ENCODE measurements at regions not wholly inside any gene's neighbourhood (a gene's known extent, or its start where the extent isn't known, plus 50 kb on each side); places are given as distances from the start of the nearest gene placed in this dataset.

GRCh38 chr9:13017260-13017659 lies 242.4 kb downstream of the LURAP1L start:
- CTCF ChIA-PET: interaction anchor here (2.3 kb wide), 1 partner anchor 16 kb away, joined by 10 read pairs; no protein-coding TSS in a partner anchor

GRCh38 chr9:13020146-13021040 lies 245.6 kb downstream of the LURAP1L start:
- TF ChIP-seq CTCF (IDR thresholded peaks at IDR 0.05; ENCODE audit: low read depth, low read length): no peak
- ChIA-PET CTCF (interaction anchor here (1.2 kb wide), 1 partner anchor 14 kb away, joined by 5 read pairs; no protein-coding TSS in a partner anchor), POLR2A (no interaction called here)
- H3K4me3 ChIP-seq (ENCODE audit: low read depth, low read length): no peak overlapping the region
- no peak for DNase-seq (ENCODE audit: low read depth, low spot score)
- H3K27me3 ChIP-seq (ENCODE audit: control insufficient read depth, insufficient read depth, low read length): no peaks in the 10 kb centered on the region
- H3K27ac ChIP-seq (ENCODE audit: low read depth, low read length): no peak overlapping the region
- no peaks in the 10 kb centered on the region for H3K9me3 ChIP-seq (ENCODE audit: control insufficient read depth, insufficient read depth, low read length)

More at GRCh38 chr9:13017260-13017659, 242.4 kb downstream of the LURAP1L start:
- H3K9me3 ChIP-seq (ENCODE audit: control insufficient read depth, insufficient read depth, low read length): no peaks in the 10 kb centered on the region
- no peak for TF ChIP-seq CTCF (IDR thresholded peaks at IDR 0.05; ENCODE audit: low read depth, low read length)
- no peaks in the 10 kb centered on the region for H3K27me3 ChIP-seq (ENCODE audit: control insufficient read depth, insufficient read depth, low read length)
- no peak overlapping the region for H3K4me3 ChIP-seq (ENCODE audit: low read depth, low read length)
- no peak for DNase-seq (ENCODE audit: low read depth, low spot score)
- no peak overlapping the region for H3K27ac ChIP-seq (ENCODE audit: low read depth, low read length)
- POLR2A ChIA-PET: no interaction called here

GRCh38 chr9:13022756-13023155 lies 247.9 kb downstream of the LURAP1L start:
- no peak overlapping the region for H3K4me3 ChIP-seq (ENCODE audit: low read depth, low read length)
- no peak for DNase-seq (ENCODE audit: low read depth, low spot score)
- no peak for TF ChIP-seq CTCF (IDR thresholded peaks at IDR 0.05; ENCODE audit: low read depth, low read length)
- no peak overlapping the region for H3K27ac ChIP-seq (ENCODE audit: low read depth, low read length)
- ChIA-PET CTCF (interaction anchor here (2.9 kb wide), 1 partner anchor 11 kb away, joined by 11 read pairs; no protein-coding TSS in a partner anchor), POLR2A (no interaction called here)
- no peaks in the 10 kb centered on the region for H3K27me3 ChIP-seq (ENCODE audit: control insufficient read depth, insufficient read depth, low read length)
- H3K9me3 ChIP-seq (ENCODE audit: control insufficient read depth, insufficient read depth, low read length): no peaks in the 10 kb centered on the region

GRCh38 chr9:13023498-13023897 lies 248.7 kb downstream of the LURAP1L start:
- no peak for DNase-seq (ENCODE audit: low read depth, low spot score)
- Histone ChIP-seq H3K27ac (ENCODE audit: low read depth, low read length) (no peak overlapping the region), H3K4me3 (ENCODE audit: low read depth, low read length) (no peak overlapping the region), H3K9me3 (ENCODE audit: control insufficient read depth, insufficient read depth, low read length) (no peaks in the 10 kb centered on the region), H3K27me3 (ENCODE audit: control insufficient read depth, insufficient read depth, low read length) (no peaks in the 10 kb centered on the region)
- TF ChIP-seq CTCF (IDR thresholded peaks at IDR 0.05; ENCODE audit: low read depth, low read length): no peak
- POLR2A ChIA-PET: no interaction called here
- CTCF ChIA-PET: interaction anchor here (2.9 kb wide), 1 partner anchor 10 kb away, joined by 11 read pairs; no protein-coding TSS in a partner anchor

GRCh38 chr9:13026956-13027355 lies 252.1 kb downstream of the LURAP1L start:
- no peak overlapping the region for H3K4me3 ChIP-seq (ENCODE audit: low read depth, low read length)
- no peak for TF ChIP-seq CTCF (IDR thresholded peaks at IDR 0.05; ENCODE audit: low read depth, low read length)
- ChIA-PET CTCF (interaction anchor here (1.2 kb wide), 1 partner anchor 7 kb away, joined by 3 read pairs; no protein-coding TSS in a partner anchor), POLR2A (no interaction called here)
- H3K9me3 ChIP-seq (ENCODE audit: control insufficient read depth, insufficient read depth, low read length): no peaks in the 10 kb centered on the region
- no peak for DNase-seq (ENCODE audit: low read depth, low spot score)
- H3K27me3 ChIP-seq (ENCODE audit: control insufficient read depth, insufficient read depth, low read length): no peaks in the 10 kb centered on the region
- no peak overlapping the region for H3K27ac ChIP-seq (ENCODE audit: low read depth, low read length)

Measured in AG04450 (cell line).